UCSD-AML1 (cell line): ENCODE measurements at regions not wholly inside any gene's neighbourhood (a gene's known extent, or its start where the extent isn't known, plus 50 kb on each side); places are given as distances from the start of the nearest gene placed in this dataset.
"Not testable (repeated sequence)": the region's sequence is repeated elsewhere in the genome, so short reads cannot be mapped to it uniquely, and the experiment has no call there.

ENCODE experiments used
- DNase-seq: peaks from one replicate; lab custom pipeline; 2025; ENCODE audit not compliant: unreplicated experiment; lab: John Stamatoyannopoulos, UW

GRCh38 chr5:138649316-138649720 is 74.1 kb upstream of the HSPA9 start:
- DNase-seq = no peak

GRCh38 chr5:138648841-138649240 is 73.6 kb upstream of the HSPA9 start:
- no peak for DNase-seq

- DNase-seq = no peak
These were observed 72.7 kb upstream of the HSPA9 start for GRCh38 chr5:138647794-138648410.

- DNase-seq = no peak
These were observed 72.1 kb upstream of the HSPA9 start for GRCh38 chr5:138647261-138647788.

- no peak for DNase-seq
These were observed 71.5 kb upstream of the HSPA9 start for GRCh38 chr5:138646671-138647070.

GRCh38 chr5:138645778-138646575 is 70.8 kb upstream of the HSPA9 start:
- no peak for DNase-seq

GRCh38 chr5:138643040-138643791 is 68.0 kb upstream of the HSPA9 start:
- DNase-seq = no peak

- DNase-seq = peak; percentile 70
These were observed 66.5 kb upstream of the HSPA9 start for GRCh38 chr5:138641547-138642298.

GRCh38 chr5:138640646-138641254 is 65.5 kb upstream of the HSPA9 start:
- no peak for DNase-seq

GRCh38 chr5:138640138-138640537 is 64.9 kb upstream of the HSPA9 start:
- DNase-seq = no peak

GRCh38 chr5:138639326-138639725 is 64.1 kb upstream of the HSPA9 start:
- no peak for DNase-seq

- DNase-seq = no peak
These were observed 62.1 kb upstream of the HSPA9 start for GRCh38 chr5:138637256-138637655.

- DNase-seq = no peak
These were observed 61.3 kb upstream of the HSPA9 start for GRCh38 chr5:138636398-138636944.

- DNase-seq = no peak
These were observed 60.5 kb upstream of the HSPA9 start for GRCh38 chr5:138635708-138636107.

- DNase-seq = no peak
These were observed 60.1 kb upstream of the HSPA9 start for GRCh38 chr5:138635265-138635664.

- DNase-seq = not testable (repeated sequence)
These were observed 59.6 kb upstream of the HSPA9 start for GRCh38 chr5:138634804-138635203.

- peak; percentile 77 for DNase-seq
These were observed 57.8 kb upstream of the HSPA9 start for GRCh38 chr5:138632900-138633489.

GRCh38 chr5:138631096-138631928 is 56.1 kb upstream of the HSPA9 start:
- DNase-seq = no peak

- DNase-seq = no peak
These were observed 54.2 kb upstream of the HSPA9 start for GRCh38 chr5:138629392-138629791.
